ENCODE measurements at regions not wholly inside any gene's neighbourhood (a gene's known extent, or its start where the extent isn't known, plus 50 kb on each side); places are given as distances from the start of the nearest gene placed in this dataset.

GRCh38 chr7:125878235-125878956, 948.8 kb upstream of the POT1 start:
- TF ChIP-seq, protein P1, sequence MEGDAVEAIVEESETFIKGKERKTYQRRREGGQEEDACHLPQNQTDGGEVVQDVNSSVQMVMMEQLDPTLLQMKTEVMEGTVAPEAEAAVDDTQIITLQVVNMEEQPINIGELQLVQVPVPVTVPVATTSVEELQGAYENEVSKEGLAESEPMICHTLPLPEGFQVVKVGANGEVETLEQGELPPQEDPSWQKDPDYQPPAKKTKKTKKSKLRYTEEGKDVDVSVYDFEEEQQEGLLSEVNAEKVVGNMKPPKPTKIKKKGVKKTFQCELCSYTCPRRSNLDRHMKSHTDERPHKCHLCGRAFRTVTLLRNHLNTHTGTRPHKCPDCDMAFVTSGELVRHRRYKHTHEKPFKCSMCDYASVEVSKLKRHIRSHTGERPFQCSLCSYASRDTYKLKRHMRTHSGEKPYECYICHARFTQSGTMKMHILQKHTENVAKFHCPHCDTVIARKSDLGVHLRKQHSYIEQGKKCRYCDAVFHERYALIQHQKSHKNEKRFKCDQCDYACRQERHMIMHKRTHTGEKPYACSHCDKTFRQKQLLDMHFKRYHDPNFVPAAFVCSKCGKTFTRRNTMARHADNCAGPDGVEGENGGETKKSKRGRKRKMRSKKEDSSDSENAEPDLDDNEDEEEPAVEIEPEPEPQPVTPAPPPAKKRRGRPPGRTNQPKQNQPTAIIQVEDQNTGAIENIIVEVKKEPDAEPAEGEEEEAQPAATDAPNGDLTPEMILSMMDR (IDR thresholded peaks at IDR 0.05), result no peak
- Histone ChIP-seq H3K36me3 (no peaks in the 10 kb centered on the region), H3K4me1 (no peaks in the 10 kb centered on the region), H3K27me3 (no peaks in the 10 kb centered on the region), H3K9me3 (peaks cover 0 to 24% (median 2%) of the 10 kb centered on the region in 12 donors), H3K4me3 (no peak overlapping the region), H3K27ac (no peak overlapping the region)
- WGBS, 4 donors, result 76 to 80% (median 78%) methylated on average over 2 of the region's 2 CpGs
- ATAC-seq (no peak), DNase-seq (no peak)
- intact Hi-C loops (cut with DNase I), result no loop called here

DNA sequence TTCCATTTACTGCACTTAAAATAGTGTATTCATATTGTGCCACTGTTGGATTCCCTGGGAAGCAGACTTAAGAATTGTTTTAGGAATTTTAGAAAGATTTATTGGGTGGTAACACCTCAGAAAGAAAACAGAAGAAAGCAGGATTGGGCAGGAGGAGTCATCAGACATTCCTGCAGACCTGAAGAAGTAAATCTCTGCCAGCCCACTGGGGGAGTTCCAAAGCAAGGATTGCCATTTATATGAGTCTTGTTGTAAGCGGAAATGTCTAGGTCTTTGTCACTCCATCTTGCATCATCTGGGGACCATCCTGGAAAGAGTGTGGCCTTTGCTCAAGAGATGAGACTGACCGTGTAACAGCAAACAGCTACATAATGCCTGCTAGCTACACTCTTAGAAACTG, 947.6 kb upstream of the POT1 start:
- no peak for DNase-seq
- H3K36me3 ChIP-seq, result no peaks in the 10 kb centered on the region
- no peak overlapping the region for H3K4me3 ChIP-seq
- WGBS, 4 donors, result 67 to 90% (median 79%) methylated on average over 2 of the region's 2 CpGs
- no peak for TF ChIP-seq POLR2A (IDR thresholded peaks at IDR 0.05)
- intact Hi-C loops (cut with DNase I), result no loop called here
- H3K27me3 ChIP-seq, result no peaks in the 10 kb centered on the region
- no peak overlapping the region for H3K27ac ChIP-seq
- H3K9me3 ChIP-seq, result peaks cover 0 to 21% (median 2%) of the 10 kb centered on the region in 12 donors
- no peaks in the 10 kb centered on the region for H3K4me1 ChIP-seq
- no peak for ATAC-seq

GRCh38 chr7:125876431-125876830, 946.8 kb upstream of the POT1 start:
- H3K27me3 ChIP-seq, result no peaks in the 10 kb centered on the region
- TF ChIP-seq, protein P1 (IDR thresholded peaks at IDR 0.05), result no peak
- TF ChIP-seq POLR2A (IDR thresholded peaks at IDR 0.05), result no peak
- no peaks in the 10 kb centered on the region for H3K4me1 ChIP-seq
- H3K27ac ChIP-seq, result no peak overlapping the region
- DNase-seq (no peak), ATAC-seq (no peak)
- peaks cover 0 to 21% (median 2%) of the 10 kb centered on the region in 12 donors for H3K9me3 ChIP-seq
- intact Hi-C loops (cut with DNase I), result no loop called here
- H3K36me3 ChIP-seq, result no peaks in the 10 kb centered on the region
- H3K4me3 ChIP-seq, result no peak overlapping the region

DNA sequence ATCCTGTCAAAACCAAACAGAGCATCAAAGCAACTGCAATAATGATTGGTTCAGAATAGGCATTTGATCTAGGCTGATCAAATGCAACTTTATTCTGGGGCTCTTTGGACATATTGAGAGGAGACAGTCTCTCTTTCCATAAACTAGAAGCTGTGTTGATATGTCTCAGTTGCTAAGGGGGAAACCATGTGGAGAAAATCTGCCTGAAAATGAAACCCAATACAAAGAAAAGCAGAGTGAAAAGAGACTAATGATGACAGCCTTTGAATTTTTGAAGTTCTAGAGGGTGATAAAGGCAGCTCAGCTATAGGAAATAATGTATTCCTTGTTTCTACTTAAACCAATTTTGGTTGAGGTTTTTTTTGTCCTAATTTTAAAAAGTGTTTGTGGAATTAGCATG, 941.8 kb upstream of the POT1 start:
- no peak overlapping the region for H3K27ac ChIP-seq
- H3K4me3 ChIP-seq, result no peak overlapping the region
- intact Hi-C loops (cut with DNase I), result no loop called here
- H3K27me3 ChIP-seq, result no peaks in the 10 kb centered on the region
- no peaks in the 10 kb centered on the region for H3K4me1 ChIP-seq
- TF ChIP-seq, protein P1 (IDR thresholded peaks at IDR 0.05), result no peak
- no peak for TF ChIP-seq POLR2A (IDR thresholded peaks at IDR 0.05)
- DNase-seq (no peak), ATAC-seq (no peak)
- H3K36me3 ChIP-seq, result no peaks in the 10 kb centered on the region
- H3K9me3 ChIP-seq, result peaks cover 0 to 8% (median 0%) of the 10 kb centered on the region in 12 donors

- no peaks in the 10 kb centered on the region for H3K4me1 ChIP-seq
- no peak for ATAC-seq
- H3K27ac ChIP-seq, result no peak overlapping the region
- no peaks in the 10 kb centered on the region for H3K27me3 ChIP-seq
- no peak for TF ChIP-seq POLR2A (IDR thresholded peaks at IDR 0.05)
- TF ChIP-seq, protein P1 (IDR thresholded peaks at IDR 0.05), result no peak
- 64 to 77% (median 71%) methylated on average over 5 of the region's 5 CpGs for WGBS, 4 donors
- H3K9me3 ChIP-seq, result peaks cover 0 to 6% (median 0%) of the 10 kb centered on the region in 12 donors
- H3K36me3 ChIP-seq, result no peaks in the 10 kb centered on the region
- DNase-seq, result no peak
- H3K4me3 ChIP-seq, result no peak overlapping the region
- intact Hi-C loops (cut with DNase I), result no loop called here
Measured at GRCh38 chr7:125857606-125858005, 928.0 kb upstream of the POT1 start.
